ENCODE measurements at regions not wholly inside any gene's neighbourhood (a gene's known extent, or its start where the extent isn't known, plus 50 kb on each side); places are given as distances from the start of the nearest gene placed in this dataset.

GRCh38 chr12:114749065-114749464, 65.1 kb upstream of the TBX3 start:
- no peak for DNase-seq (ENCODE audit: low read depth)
- no peak for TF ChIP-seq CTCF (IDR thresholded peaks at IDR 0.05; ENCODE audit: control insufficient read depth, insufficient read depth, low read depth, low read length, missing control alignments)
- no peak overlapping the region for H3K4me3 ChIP-seq (ENCODE audit: control insufficient read depth, low read depth, low read length)

GRCh38 chr12:114747012-114747858, 63.3 kb upstream of the TBX3 start:
- H3K4me3 ChIP-seq (ENCODE audit: control insufficient read depth, low read depth, low read length), result no peak overlapping the region
- TF ChIP-seq CTCF (IDR thresholded peaks at IDR 0.05; ENCODE audit: control insufficient read depth, insufficient read depth, low read depth, low read length, missing control alignments), result no peak
- no peak for DNase-seq (ENCODE audit: low read depth)

- DNase-seq (ENCODE audit: low read depth), result peak; percentile 41
- H3K4me3 ChIP-seq (ENCODE audit: control insufficient read depth, low read depth, low read length), result no peak overlapping the region
- TF ChIP-seq CTCF (IDR thresholded peaks at IDR 0.05; ENCODE audit: control insufficient read depth, insufficient read depth, low read depth, low read length, missing control alignments), result no peak
Measured at GRCh38 chr12:114746297-114747011, 62.5 kb upstream of the TBX3 start.

GRCh38 chr12:114744691-114745090, 60.7 kb upstream of the TBX3 start:
- DNase-seq (ENCODE audit: low read depth), result no peak
- TF ChIP-seq CTCF (IDR thresholded peaks at IDR 0.05; ENCODE audit: control insufficient read depth, insufficient read depth, low read depth, low read length, missing control alignments), result no peak
- peak overlapping the region; percentile 26 for H3K4me3 ChIP-seq (ENCODE audit: control insufficient read depth, low read depth, low read length)

- TF ChIP-seq CTCF (IDR thresholded peaks at IDR 0.05; ENCODE audit: control insufficient read depth, insufficient read depth, low read depth, low read length, missing control alignments), result no peak
- H3K4me3 ChIP-seq (ENCODE audit: control insufficient read depth, low read depth, low read length), result no peak overlapping the region
- no peak for DNase-seq (ENCODE audit: low read depth)
Measured at GRCh38 chr12:114744285-114744684, 60.3 kb upstream of the TBX3 start.

GRCh38 chr12:114743799-114744198, 59.8 kb upstream of the TBX3 start:
- TF ChIP-seq CTCF (IDR thresholded peaks at IDR 0.05; ENCODE audit: control insufficient read depth, insufficient read depth, low read depth, low read length, missing control alignments), result no peak
- DNase-seq (ENCODE audit: low read depth), result no peak

More at GRCh38 chr12:114743799-114744198, 59.8 kb upstream of the TBX3 start:
- H3K4me3 ChIP-seq (ENCODE audit: control insufficient read depth, low read depth, low read length), result no peak overlapping the region
